NCI-H2196 (cell line): ENCODE measurements at regions not wholly inside any gene's neighbourhood (a gene's known extent, or its start where the extent isn't known, plus 50 kb on each side); places are given as distances from the start of the nearest gene placed in this dataset.

ENCODE experiments used
- DNase-seq: peaks from one replicate; lab custom pipeline; 2025; ENCODE audit not compliant: unreplicated experiment; lab: John Stamatoyannopoulos, UW

DNA sequence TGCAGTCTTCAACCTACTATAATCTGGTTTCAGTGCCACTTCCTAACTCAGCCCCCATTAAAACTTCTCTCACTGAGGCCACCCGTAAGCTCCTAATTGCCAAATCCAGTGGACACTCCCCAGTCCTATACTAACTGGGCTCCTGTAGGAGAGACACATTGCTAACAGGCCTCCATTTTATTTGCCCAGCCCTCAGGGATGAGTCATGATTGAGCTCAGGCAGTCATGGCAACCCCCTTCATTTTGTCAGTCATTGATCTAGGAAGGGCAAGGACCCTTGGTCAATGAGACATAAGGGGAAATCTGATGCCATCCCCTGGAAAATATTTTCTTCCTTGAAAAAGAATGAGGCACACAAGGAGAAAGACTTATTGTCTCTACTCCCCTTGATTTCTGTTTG lies 70.1 kb upstream of the HIF1A start:
- DNase-seq = no peak

DNA sequence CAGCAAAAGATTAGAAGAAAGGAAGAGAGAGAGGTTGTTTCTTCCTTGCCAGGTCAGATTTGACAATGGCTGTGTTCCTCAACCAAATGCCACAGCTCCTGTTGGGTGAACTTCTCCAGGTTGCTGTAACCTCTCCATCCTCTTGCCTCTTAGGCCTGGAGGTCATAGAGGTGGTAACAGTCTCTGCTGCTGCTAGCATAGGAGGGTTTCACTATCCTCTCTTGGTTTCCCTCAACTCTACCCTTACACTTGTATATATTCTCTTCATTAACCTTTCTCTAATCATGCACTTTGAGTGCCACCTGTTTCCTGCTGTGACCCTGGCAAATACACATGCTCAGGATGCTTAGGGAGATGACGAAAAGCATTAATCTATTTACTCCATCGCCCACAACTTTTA lies 67.7 kb upstream of the HIF1A start:
- no peak for DNase-seq

DNA sequence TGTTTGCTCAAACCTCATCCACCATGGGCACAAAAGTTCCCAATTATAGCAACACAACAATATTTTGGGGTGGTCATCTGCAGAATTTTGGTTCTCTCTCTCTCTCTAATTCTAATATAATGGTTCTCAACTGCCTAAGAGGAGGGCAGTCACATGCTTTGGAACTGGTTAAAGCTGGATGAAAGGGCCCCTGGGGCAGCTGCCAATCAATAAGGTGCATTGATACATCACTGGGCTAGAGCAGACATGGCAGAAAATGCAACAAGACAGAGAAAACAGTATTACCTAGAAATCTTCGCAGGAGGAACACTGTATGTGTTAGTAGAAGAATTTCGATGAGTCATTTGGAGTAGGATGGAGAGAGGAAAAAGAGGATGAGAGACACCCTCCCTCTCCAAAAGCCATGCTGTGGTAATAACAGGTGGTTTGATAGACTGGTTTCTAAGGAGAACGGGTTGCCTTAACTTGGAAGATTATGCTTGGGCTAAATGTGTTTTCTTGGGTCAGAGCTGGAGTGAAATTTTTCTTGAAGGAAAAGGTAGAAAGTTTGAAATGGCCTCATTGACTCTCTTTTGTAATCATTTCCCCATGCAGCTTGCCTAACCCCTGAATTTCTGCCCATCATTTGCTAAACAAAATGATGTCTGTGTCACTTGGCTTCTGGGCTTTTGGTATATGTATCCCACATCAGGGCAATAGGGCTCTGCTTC lies 67.1 kb upstream of the HIF1A start:
- no peak for DNase-seq

DNA sequence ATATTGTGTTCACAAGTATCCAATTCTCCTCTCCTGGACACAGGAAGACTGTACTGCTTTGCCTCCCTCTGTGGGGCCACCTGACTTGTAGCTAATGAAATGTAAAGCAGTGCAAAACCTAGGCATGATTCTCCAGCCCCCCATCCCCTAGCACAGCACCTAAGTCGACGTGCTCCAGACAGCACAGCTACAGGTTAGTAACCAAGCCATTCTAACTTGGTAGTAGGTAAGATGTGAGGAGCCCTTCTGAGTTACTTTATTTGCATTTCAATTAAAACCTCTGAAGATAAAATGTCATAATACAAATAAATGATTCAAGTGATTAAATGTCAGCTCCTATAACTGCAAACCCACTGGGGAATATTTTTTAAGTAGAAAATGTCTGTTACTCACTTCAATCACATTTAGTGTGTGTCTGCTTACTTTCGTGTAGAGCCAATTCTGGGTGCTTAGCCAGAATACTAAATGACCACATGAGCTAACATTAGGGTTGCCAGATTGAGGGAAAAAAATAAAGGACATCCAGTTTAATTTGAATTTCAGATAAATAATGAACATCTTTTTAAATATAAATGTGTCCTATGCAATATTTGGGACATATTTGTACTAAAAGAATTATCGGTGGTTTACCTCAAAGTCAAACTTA lies 64.8 kb upstream of the HIF1A start:
- peak; percentile 14 for DNase-seq

DNA sequence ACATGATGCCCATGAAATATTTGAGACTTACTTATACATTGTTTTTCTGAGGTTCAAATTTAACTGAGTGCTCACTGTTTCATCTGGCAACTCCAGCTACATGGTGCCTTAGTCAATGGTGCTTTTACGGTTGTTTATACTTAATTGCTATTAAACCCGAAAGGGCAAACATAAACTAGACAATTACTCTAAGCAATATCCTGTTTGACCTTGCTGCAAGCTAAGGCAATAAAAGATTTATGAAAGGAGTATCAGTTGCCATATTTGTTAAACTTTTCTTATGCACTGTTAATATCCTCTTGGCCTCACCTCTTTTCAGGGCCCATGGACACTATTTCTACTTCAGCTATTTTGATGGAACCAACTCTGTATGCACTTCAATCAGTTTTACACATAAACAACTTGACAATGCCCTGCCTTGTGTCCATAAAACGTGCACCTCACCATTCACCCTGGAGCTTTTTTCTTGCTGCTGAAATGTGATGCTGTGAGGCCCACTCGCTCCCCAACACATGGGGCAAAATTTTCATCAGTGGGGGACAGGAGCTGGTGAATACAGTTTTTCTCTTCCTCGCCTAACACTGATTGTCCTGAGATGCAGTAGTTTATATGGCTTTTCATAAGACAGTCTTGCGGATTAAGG lies 64.1 kb upstream of the HIF1A start:
- DNase-seq = no peak

DNA sequence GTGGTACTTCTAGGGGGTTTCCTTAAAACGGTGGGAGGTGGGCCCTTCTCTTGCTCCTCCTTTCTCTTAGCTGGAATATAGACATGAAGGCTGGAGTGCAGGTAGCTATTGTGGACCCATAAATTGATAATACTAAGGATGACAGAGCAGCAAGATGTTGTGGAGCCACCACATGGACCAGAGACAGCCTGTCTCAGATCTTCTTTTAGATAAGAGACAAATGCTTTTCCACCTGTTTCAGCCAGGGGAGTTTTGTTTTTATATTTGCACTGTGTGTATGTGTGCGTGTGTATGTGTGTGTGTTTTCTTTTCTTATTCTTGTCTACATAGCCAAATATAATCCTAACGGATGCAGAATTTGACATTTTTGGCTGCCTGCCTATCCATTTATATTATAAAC lies 62.9 kb upstream of the HIF1A start:
- DNase-seq = peak; percentile 26

DNA sequence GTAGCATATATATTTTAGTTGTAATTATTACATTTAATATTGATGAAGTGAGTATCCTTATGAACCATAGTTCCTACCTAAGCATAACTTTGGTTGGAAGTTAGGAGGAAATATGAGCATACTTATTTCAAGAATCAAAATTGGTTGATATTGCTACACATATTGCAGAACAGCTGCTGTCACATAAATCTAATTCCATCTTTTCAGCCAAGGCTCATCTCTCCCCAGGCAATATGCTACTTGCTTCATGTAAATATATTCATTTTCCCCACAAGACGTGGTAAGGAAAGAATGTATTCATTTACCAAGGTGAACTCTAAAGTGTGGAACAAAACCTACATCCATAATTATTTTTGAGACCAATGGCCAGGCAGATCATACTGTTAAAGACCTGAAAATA lies 62.5 kb upstream of the HIF1A start:
- no peak for DNase-seq

DNA sequence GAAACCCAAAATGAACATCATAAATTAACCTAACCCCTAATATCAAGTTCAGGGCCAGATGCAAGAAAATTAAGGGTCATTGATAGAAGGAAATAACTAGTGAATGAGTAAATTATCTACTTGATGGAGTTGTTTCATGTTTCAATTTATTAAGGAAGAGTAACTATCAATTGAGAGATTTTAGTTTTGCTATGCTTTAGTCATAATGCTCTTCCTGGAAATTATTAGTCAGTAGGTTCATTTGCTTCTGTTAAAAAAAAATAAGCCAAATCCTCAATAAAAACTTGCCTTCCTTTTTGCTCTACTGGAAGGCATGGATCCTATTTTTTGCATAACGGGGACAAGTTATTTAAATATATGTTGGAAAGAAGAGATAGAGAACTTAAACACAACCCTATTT lies 59.0 kb upstream of the HIF1A start:
- no peak for DNase-seq

DNA sequence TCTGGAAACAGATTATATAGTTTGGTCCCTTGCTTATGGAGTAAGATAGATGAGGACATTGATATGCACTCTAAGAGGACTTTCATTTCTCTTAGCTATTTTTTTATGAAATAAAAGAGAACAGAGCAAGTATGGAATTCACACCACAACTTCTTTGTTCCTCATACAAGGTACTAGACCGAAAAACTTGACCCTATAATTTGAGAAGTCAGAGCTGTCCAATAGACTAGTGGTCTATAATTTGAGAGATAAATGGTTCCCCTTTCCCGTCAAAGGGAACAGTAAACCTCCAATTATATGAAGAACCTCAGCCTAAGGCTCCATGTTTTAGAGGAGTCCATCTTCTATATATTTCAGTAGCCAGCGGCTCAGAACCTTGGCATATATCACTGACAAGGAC lies 58.5 kb upstream of the HIF1A start:
- no peak for DNase-seq

DNA sequence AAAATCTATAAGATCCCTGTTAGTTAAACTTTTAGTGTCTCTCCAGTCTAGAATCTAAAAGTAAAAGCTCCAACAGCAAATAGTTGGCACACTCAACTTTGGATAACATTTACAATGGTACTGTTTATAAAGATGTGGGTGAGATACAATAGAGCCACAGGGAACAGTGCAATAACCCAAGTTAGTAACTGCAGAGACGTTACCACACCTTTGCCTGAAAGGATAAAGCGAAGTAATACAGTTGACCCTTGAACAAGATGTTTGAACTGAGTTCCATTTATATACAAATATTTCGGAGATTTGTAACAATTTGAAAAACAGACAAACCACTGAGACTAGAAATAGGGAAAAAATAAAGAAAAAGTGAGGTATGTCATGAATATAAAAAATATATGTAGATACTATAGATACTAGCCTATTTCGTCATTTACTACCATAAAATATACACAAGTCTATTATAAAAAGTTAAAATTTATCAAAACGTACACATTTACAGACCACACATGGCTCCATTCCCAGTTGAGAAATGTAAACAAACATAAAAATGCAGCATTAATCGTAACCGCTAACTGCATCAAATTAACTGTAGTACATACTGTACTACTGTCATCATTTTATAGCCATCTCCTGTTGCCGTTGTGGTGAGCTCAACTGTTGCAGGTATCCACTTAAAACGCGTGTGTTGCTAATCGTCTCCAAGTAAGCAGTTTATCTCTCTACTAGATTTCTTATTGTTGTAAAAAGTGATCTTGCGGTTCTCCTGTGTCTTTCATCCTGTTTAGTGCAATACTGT lies 56.5 kb upstream of the HIF1A start:
- no peak for DNase-seq

DNA sequence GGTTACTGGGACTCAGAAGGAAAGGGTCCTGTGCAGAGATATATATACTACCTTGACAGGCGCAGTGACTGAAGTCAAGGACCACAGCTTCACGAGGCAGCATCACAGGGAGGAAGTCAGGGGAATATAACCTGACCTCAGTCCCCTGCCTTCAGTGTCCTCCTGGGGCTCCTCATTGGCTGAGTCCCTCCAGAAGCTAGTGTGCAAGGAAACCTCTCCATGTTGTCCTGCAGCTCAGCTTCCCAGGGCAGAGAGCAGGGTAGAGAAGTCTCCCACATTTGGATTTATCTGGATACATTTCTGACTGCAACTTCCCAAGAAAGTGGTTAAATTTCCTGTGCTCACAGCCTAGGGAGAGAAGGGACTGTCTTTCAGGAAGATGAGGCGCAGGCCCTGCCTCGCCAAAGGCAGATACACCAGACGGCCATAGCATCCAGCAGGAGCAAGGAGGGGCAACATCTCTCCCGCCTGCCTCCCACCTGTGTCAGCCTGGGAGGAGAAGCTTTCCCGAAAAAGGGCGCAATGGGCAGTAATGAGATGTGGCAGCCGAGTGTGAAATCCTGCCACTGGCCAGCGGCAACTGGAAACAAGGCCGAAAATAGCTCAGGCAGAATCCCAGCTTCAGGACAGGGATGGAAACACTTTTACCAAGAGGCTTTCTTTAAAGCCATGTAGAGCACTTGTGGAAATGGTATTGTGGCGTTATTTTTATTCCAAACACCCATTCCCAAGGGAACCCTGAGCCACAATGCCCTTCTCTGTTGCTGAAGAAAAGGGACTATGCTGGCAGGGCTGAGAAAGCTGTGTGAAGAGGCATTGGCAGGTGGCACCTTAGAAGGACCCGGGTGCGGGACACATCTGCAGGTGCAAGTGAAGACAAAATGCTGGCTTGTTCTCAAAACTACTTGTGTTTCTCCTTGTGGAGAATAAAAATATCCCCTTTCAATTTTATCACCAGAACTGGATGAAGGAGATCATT lies 54.9 kb upstream of the HIF1A start:
- no peak for DNase-seq

DNA sequence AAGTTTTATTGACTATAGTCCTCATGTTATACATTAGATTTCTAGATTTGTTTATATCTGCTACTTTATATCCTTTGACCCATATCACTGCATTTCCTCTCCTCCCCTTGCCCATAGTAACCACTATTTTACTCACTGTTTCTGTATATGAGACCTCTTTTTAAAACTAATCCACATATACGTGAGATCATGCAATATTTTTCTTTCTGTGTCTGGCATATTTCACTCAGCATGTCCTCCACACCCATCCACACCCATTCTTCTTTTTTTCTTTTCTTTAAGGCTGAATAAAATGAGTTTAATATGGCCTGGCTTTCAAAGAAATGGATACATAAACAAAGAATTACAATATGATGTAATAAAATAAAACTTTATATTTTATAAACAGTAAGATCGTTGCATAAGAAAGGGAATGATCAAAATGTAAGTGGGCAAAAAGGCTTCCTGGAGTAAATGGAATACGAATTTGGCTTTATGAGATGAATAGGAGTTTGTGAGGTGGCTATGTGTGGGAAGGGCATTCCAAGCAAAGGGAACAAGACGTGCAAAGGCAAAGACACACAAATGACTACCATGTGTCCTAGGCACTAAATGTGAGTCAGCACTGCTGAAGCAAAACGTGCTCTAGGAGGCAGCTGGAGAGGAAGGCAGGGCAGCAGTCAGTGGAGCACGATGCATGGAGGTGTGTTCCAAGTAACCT lies 53.2 kb upstream of the HIF1A start:
- DNase-seq = no peak

DNA sequence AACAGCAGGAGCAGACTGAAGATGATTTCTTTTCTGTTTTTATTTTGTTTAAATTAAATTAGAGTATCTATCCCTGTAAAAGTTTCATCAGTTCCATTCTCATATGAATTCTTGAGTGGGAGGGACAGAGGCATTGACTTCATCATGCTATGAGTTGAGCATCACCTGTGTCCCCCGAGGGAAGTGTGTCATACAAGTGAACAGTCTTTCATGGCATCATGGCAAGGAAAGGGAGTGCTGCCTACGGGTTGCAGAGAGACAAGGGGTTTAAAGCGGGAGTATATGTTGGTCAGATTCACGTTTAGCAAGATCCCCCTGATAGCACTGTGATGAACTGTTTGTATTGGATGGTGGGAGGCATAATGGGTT lies 52.7 kb upstream of the HIF1A start:
- no peak for DNase-seq

DNA sequence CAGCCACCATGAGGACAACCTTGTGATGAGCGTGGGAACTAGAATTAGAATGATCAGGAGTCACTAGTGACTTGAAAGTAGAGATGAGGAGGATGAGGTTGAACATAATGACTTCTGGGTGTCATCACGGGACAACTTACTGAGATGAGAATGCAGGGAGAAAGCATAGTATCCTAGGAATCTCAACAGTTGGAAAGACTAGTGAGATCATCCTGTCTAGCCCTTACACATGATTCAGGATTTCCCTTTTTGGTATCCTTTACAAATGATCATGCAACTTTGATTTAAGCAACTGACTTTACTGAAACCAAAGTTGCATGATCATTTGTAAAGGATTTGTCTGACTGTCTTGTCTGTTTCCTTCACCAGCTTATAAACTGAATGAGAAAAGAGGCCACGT lies 51.8 kb upstream of the HIF1A start:
- no peak for DNase-seq

DNA sequence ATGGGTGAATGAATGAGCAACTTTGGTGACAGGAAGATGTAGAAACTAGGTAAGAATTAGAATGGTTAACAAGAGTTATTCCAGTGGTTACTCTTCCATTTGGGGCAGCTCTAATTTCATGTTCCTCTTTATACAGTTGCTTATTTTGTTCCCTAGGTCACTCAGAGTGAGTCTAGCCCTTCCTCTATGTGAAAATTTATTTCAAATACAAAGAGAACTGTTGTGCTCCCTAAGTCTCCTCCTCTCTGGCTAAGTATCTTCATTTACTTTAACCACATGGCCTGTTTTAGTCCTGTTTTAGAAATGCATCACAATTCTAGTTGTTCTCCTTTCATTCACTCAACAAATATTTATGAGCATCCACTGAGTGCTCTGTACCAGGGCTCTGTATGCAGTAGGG lies 51.1 kb upstream of the HIF1A start:
- DNase-seq = no peak

DNA sequence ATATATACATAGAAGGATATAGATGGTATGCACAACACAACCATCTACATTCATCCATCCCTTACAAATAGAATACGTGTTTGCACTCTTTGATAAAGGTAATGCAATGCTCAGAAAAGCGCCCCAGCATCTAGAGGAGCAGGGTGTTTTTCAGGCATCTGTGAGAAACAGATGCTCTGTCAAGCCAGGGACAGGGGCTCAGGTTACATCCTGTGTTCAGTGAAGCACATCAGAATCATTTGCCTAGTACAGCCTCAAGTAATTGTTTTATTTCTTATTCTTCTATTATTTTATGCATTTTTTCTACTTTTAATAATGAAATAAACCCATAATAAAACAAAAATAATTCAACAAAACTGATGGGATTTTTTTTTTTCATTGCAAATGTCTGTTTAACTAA lies 50.5 kb upstream of the HIF1A start:
- peak; percentile 35 for DNase-seq

DNA sequence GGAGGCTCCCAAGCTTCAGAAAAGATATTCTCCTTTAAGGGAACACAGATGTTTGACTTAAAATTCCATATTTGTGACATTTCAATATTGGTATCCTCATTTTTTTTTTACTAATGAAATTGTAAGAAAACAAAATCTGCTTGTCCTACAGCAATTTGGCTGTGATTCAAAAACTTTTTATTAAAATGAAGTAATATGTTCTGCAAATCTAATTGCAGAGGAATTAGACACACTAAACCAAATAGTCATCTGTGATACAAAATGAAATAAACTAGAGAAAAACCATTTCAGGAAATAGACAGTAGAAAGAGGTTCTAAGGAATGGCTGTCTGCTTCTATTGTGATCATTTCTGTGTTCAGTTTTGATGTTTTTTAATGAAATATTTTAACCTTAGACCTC lies 50.1 kb upstream of the HIF1A start:
- DNase-seq = no peak
